ENCODE measurements at regions not wholly inside any gene's neighbourhood (a gene's known extent, or its start where the extent isn't known, plus 50 kb on each side); places are given as distances from the start of the nearest gene placed in this dataset.

DNA sequence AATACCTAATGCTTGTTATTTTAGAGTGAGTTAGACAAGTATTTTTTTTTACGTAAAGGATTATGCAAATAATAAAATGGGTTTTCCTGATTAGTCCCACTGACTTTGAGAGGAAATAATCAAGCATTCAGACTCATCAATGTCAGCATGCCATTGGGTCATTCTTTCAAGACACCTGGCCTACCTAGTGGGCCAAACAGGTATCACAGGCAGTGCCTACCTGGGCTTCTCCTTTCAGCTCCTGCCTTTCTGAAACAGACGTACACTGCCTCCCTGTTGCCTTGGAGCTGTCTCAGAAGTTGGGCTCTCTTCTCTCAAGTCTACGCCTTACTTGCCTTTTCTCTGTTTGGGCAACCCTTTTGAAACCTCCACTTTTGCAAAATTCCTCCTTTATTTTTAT is 545.6 kb downstream of the SNAPC1 start:
- Histone ChIP-seq H3K79me2 (ENCODE audit: insufficient read depth, low read length) (no peaks in the 10 kb centered on the region), H2AFZ (ENCODE audit: low read depth, low read length, severe bottlenecking) (no peak overlapping the region), H4K20me1 (ENCODE audit: low read depth, low read length) (no peaks in the 10 kb centered on the region), H3K9ac (ENCODE audit: low read length) (no peak overlapping the region), H3K9me2 (replicated peaks; ENCODE audit: insufficient read depth, low read length) (no peaks in the 10 kb centered on the region), H3K36me3 (ENCODE audit: low read length) (no peaks in the 10 kb centered on the region), H3K4me2 (ENCODE audit: low read depth, low read length, poor library complexity, severe bottlenecking) (no peak overlapping the region), H3K27ac (ENCODE audit: low read depth, low read length) (no peak overlapping the region), H3K4me3 (ENCODE audit: insufficient read depth, low read length, poor library complexity, severe bottlenecking) (no peak overlapping the region), H3K27me3 (ENCODE audit: low read length) (no peaks in the 10 kb centered on the region), H3K9me3 (ENCODE audit: insufficient read depth, low read length) (no peaks in the 10 kb centered on the region), H3F3A (ENCODE audit: insufficient read depth) (no peaks in the 10 kb centered on the region)
- TF ChIP-seq, protein P1, sequence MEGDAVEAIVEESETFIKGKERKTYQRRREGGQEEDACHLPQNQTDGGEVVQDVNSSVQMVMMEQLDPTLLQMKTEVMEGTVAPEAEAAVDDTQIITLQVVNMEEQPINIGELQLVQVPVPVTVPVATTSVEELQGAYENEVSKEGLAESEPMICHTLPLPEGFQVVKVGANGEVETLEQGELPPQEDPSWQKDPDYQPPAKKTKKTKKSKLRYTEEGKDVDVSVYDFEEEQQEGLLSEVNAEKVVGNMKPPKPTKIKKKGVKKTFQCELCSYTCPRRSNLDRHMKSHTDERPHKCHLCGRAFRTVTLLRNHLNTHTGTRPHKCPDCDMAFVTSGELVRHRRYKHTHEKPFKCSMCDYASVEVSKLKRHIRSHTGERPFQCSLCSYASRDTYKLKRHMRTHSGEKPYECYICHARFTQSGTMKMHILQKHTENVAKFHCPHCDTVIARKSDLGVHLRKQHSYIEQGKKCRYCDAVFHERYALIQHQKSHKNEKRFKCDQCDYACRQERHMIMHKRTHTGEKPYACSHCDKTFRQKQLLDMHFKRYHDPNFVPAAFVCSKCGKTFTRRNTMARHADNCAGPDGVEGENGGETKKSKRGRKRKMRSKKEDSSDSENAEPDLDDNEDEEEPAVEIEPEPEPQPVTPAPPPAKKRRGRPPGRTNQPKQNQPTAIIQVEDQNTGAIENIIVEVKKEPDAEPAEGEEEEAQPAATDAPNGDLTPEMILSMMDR (IDR thresholded peaks at IDR 0.05; ENCODE audit: insufficient read depth, low read length, poor library complexity, severe bottlenecking): no peak
- TF ChIP-seq EZH2phosphoT487 (conservative IDR thresholded peaks at IDR 0.05; ENCODE audit: low read length): no peak

DNA sequence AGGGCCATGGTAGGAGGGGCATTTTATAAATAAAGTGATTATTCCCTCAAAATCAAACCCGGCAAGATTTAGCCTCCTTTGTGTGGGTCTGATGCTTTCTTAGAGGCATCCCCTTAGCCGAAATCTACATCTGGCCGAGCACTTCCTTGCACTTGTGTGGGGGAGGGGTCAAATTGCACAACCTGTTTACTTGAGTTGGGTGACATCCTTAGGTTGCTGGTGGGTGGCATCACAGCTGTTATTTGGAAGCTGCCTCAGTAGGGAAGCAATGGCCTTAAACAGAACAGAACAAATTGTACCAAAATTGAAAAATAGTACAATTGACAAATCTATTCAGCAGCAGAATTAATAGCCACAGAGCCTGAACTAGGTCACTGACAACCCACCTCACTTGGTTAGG is 546.1 kb downstream of the SNAPC1 start:
- Histone ChIP-seq H3K79me2 (ENCODE audit: insufficient read depth, low read length) (no peaks in the 10 kb centered on the region), H4K20me1 (ENCODE audit: low read depth, low read length) (no peaks in the 10 kb centered on the region), H3K4me2 (ENCODE audit: low read depth, low read length, poor library complexity, severe bottlenecking) (no peak overlapping the region), H3K4me3 (ENCODE audit: insufficient read depth, low read length, poor library complexity, severe bottlenecking) (no peak overlapping the region), H3F3A (ENCODE audit: insufficient read depth) (no peaks in the 10 kb centered on the region), H3K36me3 (ENCODE audit: low read length) (no peaks in the 10 kb centered on the region), H3K9ac (ENCODE audit: low read length) (no peak overlapping the region), H3K27ac (ENCODE audit: low read depth, low read length) (no peak overlapping the region), H3K9me3 (ENCODE audit: insufficient read depth, low read length) (no peaks in the 10 kb centered on the region), H3K27me3 (ENCODE audit: low read length) (no peaks in the 10 kb centered on the region), H2AFZ (ENCODE audit: low read depth, low read length, severe bottlenecking) (no peak overlapping the region), H3K9me2 (replicated peaks; ENCODE audit: insufficient read depth, low read length) (no peaks in the 10 kb centered on the region)
- TF ChIP-seq, protein P1 (IDR thresholded peaks at IDR 0.05; ENCODE audit: insufficient read depth, low read length, poor library complexity, severe bottlenecking): no peak
- no peak for TF ChIP-seq EZH2phosphoT487 (conservative IDR thresholded peaks at IDR 0.05; ENCODE audit: low read length)

DNA sequence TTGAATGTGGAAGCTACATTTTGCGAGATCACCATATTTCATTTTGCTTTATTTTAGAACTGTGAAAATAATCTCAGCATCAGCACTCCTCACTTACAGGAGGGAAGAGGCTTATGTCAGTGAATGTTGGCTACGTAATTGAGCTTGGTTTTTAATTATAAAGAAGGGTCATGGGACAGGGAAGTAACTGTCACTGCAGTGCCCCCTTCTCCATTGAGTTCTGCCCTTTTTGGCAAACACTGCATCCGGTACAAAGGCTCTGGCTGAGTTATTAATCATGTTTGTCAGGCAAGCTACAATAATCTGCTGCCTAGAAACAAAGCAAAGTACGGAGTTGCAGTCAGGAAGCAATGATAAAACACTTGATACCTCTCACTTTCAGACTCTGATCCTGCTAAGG is 546.7 kb downstream of the SNAPC1 start:
- Histone ChIP-seq H3K79me2 (ENCODE audit: insufficient read depth, low read length) (no peaks in the 10 kb centered on the region), H3F3A (ENCODE audit: insufficient read depth) (no peaks in the 10 kb centered on the region), H3K36me3 (ENCODE audit: low read length) (no peaks in the 10 kb centered on the region), H3K4me3 (ENCODE audit: insufficient read depth, low read length, poor library complexity, severe bottlenecking) (no peak overlapping the region), H2AFZ (ENCODE audit: low read depth, low read length, severe bottlenecking) (no peak overlapping the region), H3K4me2 (ENCODE audit: low read depth, low read length, poor library complexity, severe bottlenecking) (no peak overlapping the region), H3K9me3 (ENCODE audit: insufficient read depth, low read length) (no peaks in the 10 kb centered on the region), H3K27ac (ENCODE audit: low read depth, low read length) (no peak overlapping the region), H3K9me2 (replicated peaks; ENCODE audit: insufficient read depth, low read length) (no peaks in the 10 kb centered on the region), H4K20me1 (ENCODE audit: low read depth, low read length) (no peaks in the 10 kb centered on the region), H3K27me3 (ENCODE audit: low read length) (no peaks in the 10 kb centered on the region), H3K9ac (ENCODE audit: low read length) (no peak overlapping the region)
- TF ChIP-seq, protein P1 (IDR thresholded peaks at IDR 0.05; ENCODE audit: insufficient read depth, low read length, poor library complexity, severe bottlenecking): no peak
- TF ChIP-seq EZH2phosphoT487 (conservative IDR thresholded peaks at IDR 0.05; ENCODE audit: low read length): no peak

Data from SU-DHL-6 (cell line).